H9 (cell line): ENCODE measurements at regions not wholly inside any gene's neighbourhood (a gene's known extent, or its start where the extent isn't known, plus 50 kb on each side); places are given as distances from the start of the nearest gene placed in this dataset.
"Not testable (repeated sequence)": the region's sequence is repeated elsewhere in the genome, so short reads cannot be mapped to it uniquely, and the experiment has no call there.

Source experiments
- DNase-seq: peaks from one replicate; pipeline ENCODE4 v3.0.0-alpha.2; 2017
- H2AFZ ChIP-seq: one replicate; pipeline ENCODE4 v1.6.1; 2013; ENCODE audit warnings: mild to moderate bottlenecking, low read length, control low read depth, moderate library complexity
- H2AK5ac ChIP-seq: 2 replicates; pipeline ENCODE4 v1.6.1; 2013; ENCODE audit warnings: low read length, control low read depth, mixed read lengths; ENCODE audit not compliant: insufficient read length
- H2BK120ac ChIP-seq: one replicate; pipeline ENCODE4 v1.6.1; 2013; ENCODE audit warnings: low read depth, mild to moderate bottlenecking, low read length, control low read depth, inconsistent platforms; ENCODE audit not compliant: poor library complexity, severe bottlenecking
- H2BK12ac ChIP-seq: 2 replicates; pipeline ENCODE4 v1.6.1; 2013; ENCODE audit warnings: low read length, control low read depth, mixed read lengths, low read depth; ENCODE audit not compliant: insufficient read length
- H2BK15ac ChIP-seq: 2 replicates; pipeline ENCODE4 v1.6.1; 2013; ENCODE audit warnings: low read depth, low read length, control low read depth
- H2BK20ac ChIP-seq: one replicate; pipeline ENCODE4 v1.6.1; 2013; ENCODE audit warnings: low read depth, mild to moderate bottlenecking, low read length, control low read depth, inconsistent platforms; ENCODE audit not compliant: poor library complexity, severe bottlenecking
- H2BK5ac ChIP-seq: 2 replicates; pipeline ENCODE4 v1.6.1; 2013; ENCODE audit warnings: low read length, control low read depth, mixed read lengths; ENCODE audit not compliant: insufficient read length
- H3K14ac ChIP-seq: 2 replicates; pipeline ENCODE4 v1.6.1; 2013; ENCODE audit warnings: low read length, control low read depth; ENCODE audit not compliant: insufficient read depth
- H3K18ac ChIP-seq: 2 replicates; pipeline ENCODE4 v1.6.1; 2013; ENCODE audit warnings: low read depth, mild to moderate bottlenecking, mixed read lengths, low read length, control low read depth; ENCODE audit not compliant: insufficient read length
- H3K23ac ChIP-seq: 2 replicates; pipeline ENCODE4 v1.6.1; 2013; ENCODE audit warnings: low read length, control low read depth, mixed read lengths, low read depth; ENCODE audit not compliant: insufficient read length
- H3K23me2 ChIP-seq: 2 replicates; pipeline ENCODE4 v1.6.1; 2013; ENCODE audit warnings: low read depth, mild to moderate bottlenecking, mixed read lengths, low read length, control low read depth; ENCODE audit not compliant: insufficient read length, poor library complexity, severe bottlenecking
- H3K27ac ChIP-seq: 2 replicates; pipeline ENCODE4 v1.5.1; 2013; ENCODE audit warnings: low read length, control low read depth, mixed read lengths, low read depth; ENCODE audit not compliant: insufficient read length
- H3K27me3 ChIP-seq: 2 replicates; pipeline ENCODE4 v1.6.1; 2013; ENCODE audit warnings: low read length, control low read depth, inconsistent platforms; ENCODE audit not compliant: insufficient read depth
- H3K4ac ChIP-seq: 2 replicates; pipeline ENCODE4 v1.6.1; 2013; ENCODE audit warnings: low read depth, mild to moderate bottlenecking, control low read depth, inconsistent platforms, low read length, moderate library complexity
- H3K4me1 ChIP-seq: 2 replicates; pipeline ENCODE4 v1.6.1; 2013; ENCODE audit warnings: low read length, control low read depth, inconsistent platforms; ENCODE audit not compliant: insufficient read depth
- H3K4me2 ChIP-seq: 2 replicates; pipeline ENCODE4 v1.6.1; 2013; ENCODE audit warnings: low read length, control low read depth, mixed read lengths; ENCODE audit not compliant: insufficient read length, insufficient read depth
- H3K56ac ChIP-seq: 2 replicates; pipeline ENCODE4 v1.6.1; 2013; ENCODE audit warnings: low read depth, mild to moderate bottlenecking, mixed read lengths, low read length, control low read depth; ENCODE audit not compliant: insufficient read length
- H3K79me1 ChIP-seq: 2 replicates; pipeline ENCODE4 v1.6.1; 2013; ENCODE audit warnings: low read depth, mild to moderate bottlenecking, moderate library complexity, low read length, control low read depth, inconsistent platforms; ENCODE audit not compliant: insufficient read depth, poor library complexity, severe bottlenecking
- H3K79me2 ChIP-seq: 2 replicates; pipeline ENCODE4 v1.6.1; 2013; ENCODE audit warnings: low read length, control low read depth, inconsistent platforms; ENCODE audit not compliant: insufficient read depth
- H3K9ac ChIP-seq: 2 replicates; pipeline ENCODE4 v1.6.1; 2013; ENCODE audit warnings: low read length, control low read depth, mixed read lengths; ENCODE audit not compliant: insufficient read length; ENCODE audit errors: extremely low read depth
- H3K9me3 ChIP-seq: one replicate; pipeline ENCODE4 v1.6.1; 2013; ENCODE audit warnings: low read depth, low read length, inconsistent platforms; ENCODE audit not compliant: control insufficient read depth
- H3T11ph ChIP-seq: one replicate; pipeline ENCODE4 v1.6.1; 2013; ENCODE audit warnings: mild to moderate bottlenecking, low read length, control low read depth, inconsistent platforms
- H4K20me1 ChIP-seq: one replicate; pipeline ENCODE4 v1.6.1; 2013; ENCODE audit not compliant: control insufficient read depth, insufficient read length, insufficient read depth
- H4K5ac ChIP-seq: 2 replicates; pipeline ENCODE4 v1.6.1; 2013; ENCODE audit warnings: low read depth, mild to moderate bottlenecking, mixed read lengths, low read length, control low read depth; ENCODE audit not compliant: insufficient read length
- H4K8ac ChIP-seq: replicated peaks from 2 replicates; pipeline ENCODE4 v1.6.1; 2013; ENCODE audit warnings: low read length, control low read depth, mixed read lengths, low read depth; ENCODE audit not compliant: insufficient read length
- H4K91ac ChIP-seq: 2 replicates; pipeline ENCODE4 v1.6.1; 2013; ENCODE audit warnings: low read depth, mild to moderate bottlenecking, moderate library complexity, mixed read lengths, low read length, control low read depth; ENCODE audit not compliant: insufficient read length
- H3K27ac Mint-ChIP-seq, 3 experiments: 2 replicates in 2 of 3; 3 replicates in 1 of 3; pipeline ENCODE4 v1.8.0; 2020 to 2021; ENCODE audit warnings: mixed read lengths in 3 of 3, mild to moderate bottlenecking in 1 of 3, moderate library complexity in 1 of 3
- H3K27me3 Mint-ChIP-seq: 2 replicates; pipeline ENCODE4 v1.8.0; 2021; ENCODE audit warnings: low read depth, mild to moderate bottlenecking, moderate library complexity, mixed read lengths
- H3K36me3 Mint-ChIP-seq, 3 experiments: 2 replicates in 2 of 3; 3 replicates in 1 of 3; pipeline ENCODE4 v1.8.0; 2020 to 2021; ENCODE audit warnings: low read depth in 3 of 3, mixed read lengths in 3 of 3; ENCODE audit not compliant: insufficient read depth in 1 of 3
- H3K4me1 Mint-ChIP-seq, 2 experiments: 2 replicates each; pipeline ENCODE4 v1.8.0; 2020; ENCODE audit warnings: mixed read lengths in 2 of 2
- H3K4me3 Mint-ChIP-seq, 2 experiments: 2 replicates in 1 of 2; 3 replicates in 1 of 2; pipeline ENCODE4 v1.8.0; 2020 to 2021; ENCODE audit warnings: mild to moderate bottlenecking in 2 of 2, mixed read lengths in 2 of 2, moderate library complexity in 1 of 2
- H3K9me3 Mint-ChIP-seq, 2 experiments: 2 replicates in 1 of 2; 3 replicates in 1 of 2; pipeline ENCODE4 v1.8.0; 2020; ENCODE audit warnings: mild to moderate bottlenecking in 2 of 2, mixed read lengths in 2 of 2, moderate library complexity in 1 of 2
- WGBS: extraction: QIAGEN DNeasy Blood & Tissue Kit; methylation state at CpG from one replicate; pipeline ENCODE4 v1.1.7; 2013; ENCODE audit warnings: missing lambda C conversion rate, low lambda C conversion rate, mixed read lengths; ENCODE audit not compliant: insufficient read length; ENCODE audit errors: extremely low coverage; 5-methylcytosine and 5-hydroxymethylcytosine counted together

- not testable (repeated sequence) for H3K36me3 Mint-ChIP-seq, H3K23ac ChIP-seq, H2BK12ac ChIP-seq, H3K9ac ChIP-seq, H2BK15ac ChIP-seq, H2AK5ac ChIP-seq, H4K5ac ChIP-seq, H3K56ac ChIP-seq, H3K4me3 Mint-ChIP-seq, H4K20me1 ChIP-seq, H4K91ac ChIP-seq, H3K27me3 Mint-ChIP-seq, H2BK20ac ChIP-seq, H3K27me3 ChIP-seq, H3K4ac ChIP-seq, H3K9me3 Mint-ChIP-seq, H3K9me3 ChIP-seq, H3K4me1 Mint-ChIP-seq, H3K79me1 ChIP-seq, H3K27ac ChIP-seq, H3K4me1 ChIP-seq, H3K23me2 ChIP-seq, H3K79me2 ChIP-seq, H3T11ph ChIP-seq, DNase-seq, H2BK120ac ChIP-seq, H4K8ac ChIP-seq, H3K27ac Mint-ChIP-seq, H2AFZ ChIP-seq, H3K18ac ChIP-seq, H3K14ac ChIP-seq, H3K4me2 ChIP-seq, H2BK5ac ChIP-seq
- no CpG with 5 or more reads among the region's 3 CpGs for WGBS
Measured at GRCh38 chr15:28772857-28773256, 60.6 kb upstream of the GOLGA8M start.
